ENCODE measurements at regions not wholly inside any gene's neighbourhood (a gene's known extent, or its start where the extent isn't known, plus 50 kb on each side); places are given as distances from the start of the nearest gene placed in this dataset.

DNA sequence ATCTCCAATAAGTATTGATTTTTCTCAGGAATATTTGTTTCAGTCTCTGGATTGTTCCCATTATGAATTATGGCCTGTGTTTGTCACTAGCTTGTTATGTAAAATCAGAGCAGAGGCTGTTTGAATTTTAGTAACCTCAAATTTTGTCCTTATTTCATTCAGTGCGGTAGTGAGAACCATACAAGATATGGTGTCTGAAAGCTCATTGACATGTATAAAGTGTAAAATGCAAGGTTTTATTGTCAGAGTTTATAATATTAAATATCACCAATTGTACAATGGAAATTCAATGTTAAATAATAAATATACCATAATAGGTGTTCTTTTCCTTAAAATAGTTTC, 353.3 kb upstream of the SYNCRIP start:
- Histone ChIP-seq H3K36me3 (ENCODE audit: control insufficient read depth, insufficient read depth, low read length) (no peaks in the 10 kb centered on the region), H3K9me3 (ENCODE audit: control insufficient read depth, low read depth, low read length) (no peaks in the 10 kb centered on the region), H3K27me3 (ENCODE audit: control insufficient read depth, insufficient read depth, low read length) (no peaks in the 10 kb centered on the region), H3K4me3 (ENCODE audit: low read length) (no peak overlapping the region), H3K27ac (ENCODE audit: low read length) (no peak overlapping the region), H3K4me1 (ENCODE audit: control insufficient read depth, insufficient read depth, low read length) (no peaks in the 10 kb centered on the region)
- DNase-seq = no peak
- 83% methylated on average over 1 of the region's 1 CpG for WGBS (ENCODE audit: insufficient coverage, low lambda C conversion rate)

DNA sequence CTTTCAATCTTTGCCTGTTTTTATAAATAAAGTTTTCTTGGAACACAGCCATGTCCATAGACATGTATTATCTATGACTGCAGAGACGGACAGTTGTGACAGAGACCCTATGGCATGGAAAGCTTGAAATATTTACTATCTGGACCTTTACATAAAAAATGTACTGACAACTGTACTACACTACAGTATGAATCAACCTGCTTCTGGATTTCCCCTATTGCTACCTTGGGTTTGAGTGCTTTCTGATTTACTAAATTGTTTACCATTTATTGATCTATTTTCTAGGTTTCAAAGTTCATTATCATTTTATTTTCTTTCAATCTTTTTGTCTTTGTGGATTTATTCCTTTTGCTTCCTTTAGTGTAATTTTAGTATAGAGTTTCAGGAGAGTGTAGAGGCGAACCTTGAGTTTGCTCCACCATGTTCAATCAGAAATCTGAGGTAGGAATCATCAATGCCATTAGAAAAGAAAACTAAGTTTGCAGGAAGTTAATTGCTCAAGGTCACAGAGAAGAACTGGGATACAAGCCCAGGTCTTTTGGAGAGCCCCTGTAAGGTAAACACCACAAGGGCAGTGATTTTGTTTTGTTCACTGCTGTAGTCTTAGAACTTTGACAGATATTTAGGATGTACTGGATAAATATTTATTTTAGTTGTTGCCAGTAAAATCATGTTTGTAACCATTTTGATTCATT, 352.8 kb upstream of the SYNCRIP start:
- H3K9me3 ChIP-seq (ENCODE audit: control insufficient read depth, low read depth, low read length) = no peaks in the 10 kb centered on the region
- no peak overlapping the region for H3K4me3 ChIP-seq (ENCODE audit: low read length)
- H3K27ac ChIP-seq (ENCODE audit: low read length) = no peak overlapping the region
- H3K27me3 ChIP-seq (ENCODE audit: control insufficient read depth, insufficient read depth, low read length) = no peaks in the 10 kb centered on the region
- DNase-seq = no peak
- WGBS (ENCODE audit: insufficient coverage, low lambda C conversion rate) = 80% methylated on average over 1 of the region's 2 CpGs
- no peaks in the 10 kb centered on the region for H3K4me1 ChIP-seq (ENCODE audit: control insufficient read depth, insufficient read depth, low read length)
- no peaks in the 10 kb centered on the region for H3K36me3 ChIP-seq (ENCODE audit: control insufficient read depth, insufficient read depth, low read length)

DNA sequence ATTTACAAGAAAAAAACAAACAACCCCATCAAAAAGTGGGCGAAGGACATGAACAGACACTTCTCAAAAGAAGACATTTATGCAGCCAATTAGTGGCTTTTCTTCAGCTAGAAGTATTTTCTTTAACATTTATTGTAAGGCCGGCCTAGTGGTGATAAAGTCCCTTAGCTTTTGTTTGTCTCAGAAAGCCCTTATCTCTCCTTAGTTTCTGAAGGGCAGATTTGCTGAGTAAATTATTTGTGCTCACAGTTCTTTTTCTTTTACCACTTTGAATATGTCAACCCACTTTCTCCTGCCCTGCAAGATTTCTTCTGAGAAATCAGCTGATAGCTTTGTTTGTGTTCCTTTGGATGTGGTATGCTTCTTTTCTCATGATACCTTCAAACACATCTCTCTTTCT, 344.0 kb upstream of the SYNCRIP start:
- 67% methylated on average over 1 of the region's 2 CpGs for WGBS (ENCODE audit: insufficient coverage, low lambda C conversion rate)
- H3K27me3 ChIP-seq (ENCODE audit: control insufficient read depth, insufficient read depth, low read length) = no peaks in the 10 kb centered on the region
- H3K27ac ChIP-seq (ENCODE audit: low read length) = no peak overlapping the region
- no peaks in the 10 kb centered on the region for H3K4me1 ChIP-seq (ENCODE audit: control insufficient read depth, insufficient read depth, low read length)
- no peak overlapping the region for H3K4me3 ChIP-seq (ENCODE audit: low read length)
- DNase-seq = no peak
- no peaks in the 10 kb centered on the region for H3K36me3 ChIP-seq (ENCODE audit: control insufficient read depth, insufficient read depth, low read length)
- H3K9me3 ChIP-seq (ENCODE audit: control insufficient read depth, low read depth, low read length) = peaks cover 5% of the 10 kb centered on the region

- 40% methylated on average over 1 of the region's 2 CpGs for WGBS (ENCODE audit: insufficient coverage, low lambda C conversion rate)
- Histone ChIP-seq H3K36me3 (ENCODE audit: control insufficient read depth, insufficient read depth, low read length) (no peaks in the 10 kb centered on the region), H3K9me3 (ENCODE audit: control insufficient read depth, low read depth, low read length) (peaks cover 5% of the 10 kb centered on the region), H3K4me1 (ENCODE audit: control insufficient read depth, insufficient read depth, low read length) (no peaks in the 10 kb centered on the region), H3K27me3 (ENCODE audit: control insufficient read depth, insufficient read depth, low read length) (no peaks in the 10 kb centered on the region), H3K4me3 (ENCODE audit: low read length) (no peak overlapping the region), H3K27ac (ENCODE audit: low read length) (no peak overlapping the region)
- no peak for DNase-seq
Observed at GRCh38 chr6:85983032-85983659, 340.5 kb upstream of the SYNCRIP start.

DNA sequence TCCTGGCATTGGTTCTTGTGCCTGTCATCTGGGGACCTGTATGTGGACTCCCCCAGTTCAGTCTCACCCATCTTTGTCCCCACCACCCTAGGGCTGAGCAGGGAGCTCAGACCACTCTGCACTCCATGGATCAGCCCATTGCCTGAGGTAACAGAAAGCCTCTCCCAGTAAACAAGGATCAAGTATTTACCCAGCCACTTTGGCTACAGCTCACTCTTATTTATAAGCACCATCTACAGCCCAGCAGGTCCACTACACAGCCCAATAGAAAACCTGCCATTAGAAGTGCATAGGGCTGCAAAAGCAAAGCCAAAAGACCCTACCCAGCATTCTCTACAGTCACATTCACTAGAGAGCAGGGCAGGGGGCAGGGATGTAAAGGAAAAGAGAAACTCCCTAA, 335.0 kb upstream of the SYNCRIP start:
- no peak overlapping the region for H3K27ac ChIP-seq (ENCODE audit: low read length)
- DNase-seq = no peak
- H3K27me3 ChIP-seq (ENCODE audit: control insufficient read depth, insufficient read depth, low read length) = no peaks in the 10 kb centered on the region
- no peaks in the 10 kb centered on the region for H3K4me1 ChIP-seq (ENCODE audit: control insufficient read depth, insufficient read depth, low read length)
- no peaks in the 10 kb centered on the region for H3K36me3 ChIP-seq (ENCODE audit: control insufficient read depth, insufficient read depth, low read length)
- no peak overlapping the region for H3K4me3 ChIP-seq (ENCODE audit: low read length)
- H3K9me3 ChIP-seq (ENCODE audit: control insufficient read depth, low read depth, low read length) = no peaks in the 10 kb centered on the region

- Histone ChIP-seq H3K9me3 (ENCODE audit: control insufficient read depth, low read depth, low read length) (no peaks in the 10 kb centered on the region), H3K27ac (ENCODE audit: low read length) (no peak overlapping the region), H3K36me3 (ENCODE audit: control insufficient read depth, insufficient read depth, low read length) (no peaks in the 10 kb centered on the region), H3K4me1 (ENCODE audit: control insufficient read depth, insufficient read depth, low read length) (no peaks in the 10 kb centered on the region), H3K4me3 (ENCODE audit: low read length) (no peak overlapping the region), H3K27me3 (ENCODE audit: control insufficient read depth, insufficient read depth, low read length) (no peaks in the 10 kb centered on the region)
- no peak for DNase-seq
- no CpG with 5 or more reads among the region's 2 CpGs for WGBS (ENCODE audit: insufficient coverage, low lambda C conversion rate)
Observed at GRCh38 chr6:85975957-85976356, 333.3 kb upstream of the SYNCRIP start.

DNA sequence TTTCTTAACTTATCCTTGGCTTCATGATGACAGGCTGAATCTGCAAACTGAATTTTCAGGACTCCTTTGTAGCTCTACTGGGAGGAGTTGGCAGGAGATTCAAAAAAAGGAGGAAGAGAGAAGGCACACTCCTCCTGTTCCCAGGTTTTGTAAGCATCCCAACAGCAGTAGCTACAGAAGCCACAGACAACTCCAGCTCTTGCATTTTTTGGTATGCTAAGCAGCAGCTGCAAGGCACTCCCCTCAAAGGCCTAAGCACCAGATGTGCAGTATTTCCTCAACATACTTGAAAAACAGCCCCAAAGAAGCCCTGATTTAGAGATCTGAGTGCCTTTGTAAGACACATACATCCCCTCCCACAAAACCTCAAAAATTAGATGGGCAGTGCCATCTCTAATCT, 328.6 kb upstream of the SYNCRIP start:
- DNase-seq = no peak
- H3K4me1 ChIP-seq (ENCODE audit: control insufficient read depth, insufficient read depth, low read length) = no peaks in the 10 kb centered on the region
- H3K9me3 ChIP-seq (ENCODE audit: control insufficient read depth, low read depth, low read length) = no peaks in the 10 kb centered on the region
- no peak overlapping the region for H3K4me3 ChIP-seq (ENCODE audit: low read length)
- H3K36me3 ChIP-seq (ENCODE audit: control insufficient read depth, insufficient read depth, low read length) = no peaks in the 10 kb centered on the region
- H3K27me3 ChIP-seq (ENCODE audit: control insufficient read depth, insufficient read depth, low read length) = no peaks in the 10 kb centered on the region
- no peak overlapping the region for H3K27ac ChIP-seq (ENCODE audit: low read length)

GRCh38 chr6:85966828-85967227, 324.1 kb upstream of the SYNCRIP start:
- Histone ChIP-seq H3K36me3 (ENCODE audit: control insufficient read depth, insufficient read depth, low read length) (no peaks in the 10 kb centered on the region), H3K4me1 (ENCODE audit: control insufficient read depth, insufficient read depth, low read length) (no peaks in the 10 kb centered on the region), H3K4me3 (ENCODE audit: low read length) (no peak overlapping the region), H3K9me3 (ENCODE audit: control insufficient read depth, low read depth, low read length) (no peaks in the 10 kb centered on the region), H3K27me3 (ENCODE audit: control insufficient read depth, insufficient read depth, low read length) (no peaks in the 10 kb centered on the region), H3K27ac (ENCODE audit: low read length) (no peak overlapping the region)
- no peak for DNase-seq
- WGBS (ENCODE audit: insufficient coverage, low lambda C conversion rate) = no CpG with 5 or more reads among the region's 5 CpGs

- DNase-seq = no peak
- no peak overlapping the region for H3K4me3 ChIP-seq (ENCODE audit: low read length)
- H3K9me3 ChIP-seq (ENCODE audit: control insufficient read depth, low read depth, low read length) = no peaks in the 10 kb centered on the region
- H3K27ac ChIP-seq (ENCODE audit: low read length) = no peak overlapping the region
- no peaks in the 10 kb centered on the region for H3K36me3 ChIP-seq (ENCODE audit: control insufficient read depth, insufficient read depth, low read length)
- H3K4me1 ChIP-seq (ENCODE audit: control insufficient read depth, insufficient read depth, low read length) = no peaks in the 10 kb centered on the region
- H3K27me3 ChIP-seq (ENCODE audit: control insufficient read depth, insufficient read depth, low read length) = no peaks in the 10 kb centered on the region
Observed at GRCh38 chr6:85961746-85962145, 319.1 kb upstream of the SYNCRIP start.

DNA sequence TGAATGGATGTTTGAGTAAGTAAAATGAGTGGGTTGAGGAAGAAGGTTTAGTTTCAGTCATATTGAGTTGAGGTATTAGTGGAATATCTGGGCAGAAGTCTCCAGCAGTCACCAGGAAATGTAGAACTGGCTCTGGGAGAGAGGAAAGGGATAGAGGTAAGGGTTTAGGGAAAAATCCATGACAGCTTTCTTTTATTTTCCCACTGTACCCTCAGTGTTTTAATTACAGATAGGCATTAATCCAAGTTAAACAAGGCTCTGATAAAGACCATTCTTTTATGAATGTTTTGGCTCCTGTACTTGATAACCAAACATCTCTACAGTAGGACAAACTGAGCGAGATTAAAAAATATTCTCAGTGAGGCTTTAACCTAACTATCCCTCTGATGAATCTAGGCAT, 318.4 kb upstream of the SYNCRIP start:
- WGBS (ENCODE audit: insufficient coverage, low lambda C conversion rate) = no CpG with 5 or more reads among the region's 1 CpG
- no peaks in the 10 kb centered on the region for H3K9me3 ChIP-seq (ENCODE audit: control insufficient read depth, low read depth, low read length)
- no peak overlapping the region for H3K27ac ChIP-seq (ENCODE audit: low read length)
- no peak for DNase-seq
- H3K4me1 ChIP-seq (ENCODE audit: control insufficient read depth, insufficient read depth, low read length) = no peaks in the 10 kb centered on the region
- no peaks in the 10 kb centered on the region for H3K27me3 ChIP-seq (ENCODE audit: control insufficient read depth, insufficient read depth, low read length)
- no peaks in the 10 kb centered on the region for H3K36me3 ChIP-seq (ENCODE audit: control insufficient read depth, insufficient read depth, low read length)
- no peak overlapping the region for H3K4me3 ChIP-seq (ENCODE audit: low read length)

GRCh38 chr6:85948481-85948880, 305.8 kb upstream of the SYNCRIP start:
- Histone ChIP-seq H3K27ac (ENCODE audit: low read length) (no peak overlapping the region), H3K4me1 (ENCODE audit: control insufficient read depth, insufficient read depth, low read length) (no peaks in the 10 kb centered on the region), H3K9me3 (ENCODE audit: control insufficient read depth, low read depth, low read length) (no peaks in the 10 kb centered on the region), H3K36me3 (ENCODE audit: control insufficient read depth, insufficient read depth, low read length) (no peaks in the 10 kb centered on the region), H3K27me3 (ENCODE audit: control insufficient read depth, insufficient read depth, low read length) (no peaks in the 10 kb centered on the region), H3K4me3 (ENCODE audit: low read length) (no peak overlapping the region)
- WGBS (ENCODE audit: insufficient coverage, low lambda C conversion rate) = 80% methylated on average over 2 of the region's 3 CpGs
- DNase-seq = no peak
